HL-60/S4 (cell line): ENCODE measurements at regions not wholly inside any gene's neighbourhood (a gene's known extent, or its start where the extent isn't known, plus 50 kb on each side); places are given as distances from the start of the nearest gene placed in this dataset.

Source experiments
- in situ Hi-C: fragments of 300-500 bp; cut with MboI; formaldehyde crosslinking; loops from 2 replicates; pipeline ENCODE4 v1.14.3; 2022; ENCODE audit warnings: low sequenced_read_pairs

- in situ Hi-C loops: no loop called here
Measured at GRCh38 chr5:175246889-175247520, 197.0 kb downstream of the DRD1 start.

- in situ Hi-C loops: no loop called here
Measured at GRCh38 chr5:175246242-175246888, 197.6 kb downstream of the DRD1 start.

- in situ Hi-C loops: no loop called here
Measured at GRCh38 chr5:175243441-175243840, 200.5 kb downstream of the DRD1 start.

- in situ Hi-C loops: no loop called here
Measured at GRCh38 chr5:175242207-175242606, 201.8 kb downstream of the DRD1 start.

DNA sequence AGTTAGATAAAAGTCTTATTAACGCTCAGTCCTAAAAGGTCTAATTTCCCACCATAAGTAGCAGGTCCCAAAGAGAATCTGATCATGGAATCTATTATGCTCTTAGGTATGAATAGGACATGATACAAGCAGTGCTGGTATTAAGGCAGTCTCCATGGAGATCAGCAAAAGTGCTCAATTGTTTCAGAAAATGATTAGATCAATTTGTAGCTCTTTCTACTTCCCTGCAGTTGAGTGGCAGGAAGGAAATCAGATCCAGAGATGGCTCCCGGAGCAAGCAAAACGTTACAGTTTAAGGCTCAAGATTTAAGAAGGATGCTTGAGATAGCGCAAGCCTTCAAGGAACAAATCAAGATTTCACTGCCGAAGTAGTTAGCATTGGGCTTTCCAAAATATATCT is 205.7 kb downstream of the DRD1 start:
- in situ Hi-C loops: no loop called here

- in situ Hi-C loops: no loop called here
Measured at GRCh38 chr5:175236176-175236575, 207.8 kb downstream of the DRD1 start.

DNA sequence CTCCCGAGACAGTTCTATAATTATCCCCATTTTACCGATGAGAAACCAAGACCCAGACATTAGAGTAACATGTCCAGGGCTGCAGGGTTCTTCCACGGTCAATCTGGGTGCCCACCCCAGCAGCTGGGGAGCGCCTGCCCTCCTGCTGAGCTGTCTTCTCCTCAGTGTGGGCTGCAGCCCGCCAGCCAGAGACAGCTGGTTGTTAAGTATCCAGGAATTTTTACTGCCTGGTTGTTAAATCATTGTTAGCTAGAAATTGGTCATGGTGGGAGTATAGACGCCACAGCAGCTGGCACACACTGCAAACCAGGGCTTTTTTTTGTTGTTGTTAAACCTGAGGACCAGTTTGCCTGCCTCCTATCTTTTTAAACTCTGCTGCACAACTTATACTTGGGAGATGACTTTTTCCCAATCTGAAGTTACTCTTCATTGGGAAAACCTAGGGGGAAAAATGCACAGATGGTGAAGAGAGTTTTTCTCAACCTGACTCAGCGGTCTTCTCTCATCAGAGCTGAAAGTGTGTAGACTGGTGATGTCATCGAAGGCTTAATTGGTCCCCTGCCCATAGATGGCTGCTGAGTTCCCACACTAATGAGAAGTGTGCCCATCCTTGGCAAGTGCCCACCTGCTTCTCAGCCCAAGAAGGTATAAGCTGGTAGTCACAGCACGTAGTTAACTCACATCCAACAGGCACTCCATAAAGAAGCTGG is 208.6 kb downstream of the DRD1 start:
- in situ Hi-C loops: no loop called here

- in situ Hi-C loops: no loop called here
Measured at GRCh38 chr5:175230299-175230698, 213.7 kb downstream of the DRD1 start.

DNA sequence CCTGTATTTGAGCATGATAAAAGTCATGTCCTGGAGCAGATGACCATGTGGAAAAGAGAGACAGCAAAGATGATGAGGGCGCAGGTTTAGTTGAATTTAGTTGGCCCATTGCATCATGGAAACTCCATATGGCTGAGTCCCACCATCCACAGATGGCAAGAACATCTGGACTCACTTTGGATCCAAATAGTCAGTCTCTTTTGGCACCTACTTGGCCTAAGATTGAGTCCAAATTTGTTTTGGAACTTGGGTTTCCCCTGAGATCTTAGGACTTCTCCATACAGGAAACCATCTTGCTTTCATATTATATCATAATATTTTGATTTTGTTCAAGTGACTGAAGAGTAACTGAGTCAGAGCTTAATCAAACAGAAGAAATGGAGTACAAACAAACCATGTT is 217.5 kb downstream of the DRD1 start:
- in situ Hi-C loops: no loop called here

DNA sequence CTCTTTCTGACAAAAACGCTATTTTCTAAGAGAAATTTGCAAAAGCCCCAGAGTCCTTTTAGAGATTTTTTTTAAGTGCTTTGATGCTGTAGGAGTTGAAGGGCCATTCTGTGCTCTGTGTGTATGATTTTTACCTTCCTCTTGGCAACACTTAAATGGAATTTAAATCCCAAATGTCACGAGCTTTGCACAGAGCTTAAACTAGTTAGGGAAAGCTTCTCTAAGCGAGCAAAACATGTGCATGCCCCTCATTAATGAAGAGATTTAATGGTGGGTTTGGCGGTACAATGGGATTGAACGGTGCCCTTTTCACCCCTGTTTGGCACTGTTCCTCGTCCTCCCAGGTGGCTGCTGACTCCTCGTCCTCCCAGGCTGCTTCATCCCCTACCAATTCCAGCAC is 220.7 kb downstream of the DRD1 start:
- in situ Hi-C loops: no loop called here

GRCh38 chr5:175222621-175223020 is 221.4 kb downstream of the DRD1 start:
- in situ Hi-C loops: no loop called here

DNA sequence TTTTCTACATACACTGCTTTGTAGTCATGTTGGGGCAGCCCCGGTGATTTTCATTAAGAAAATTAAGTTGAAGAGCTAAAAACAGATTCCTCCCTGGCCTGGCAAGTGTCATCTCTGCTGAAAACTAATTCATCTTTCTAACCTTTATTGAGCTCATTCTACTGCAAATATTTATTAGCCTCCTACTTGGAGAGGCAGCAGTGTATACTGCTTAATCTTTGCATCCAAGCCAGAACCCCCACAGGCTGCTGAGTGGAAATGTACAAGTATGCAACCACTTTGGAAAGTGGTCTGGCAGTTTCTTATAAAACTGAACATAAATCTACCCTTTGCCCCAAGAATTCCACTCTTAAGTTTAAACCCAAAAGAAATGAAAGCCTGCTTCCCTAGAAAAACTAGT is 223.4 kb downstream of the DRD1 start:
- in situ Hi-C loops: no loop called here

DNA sequence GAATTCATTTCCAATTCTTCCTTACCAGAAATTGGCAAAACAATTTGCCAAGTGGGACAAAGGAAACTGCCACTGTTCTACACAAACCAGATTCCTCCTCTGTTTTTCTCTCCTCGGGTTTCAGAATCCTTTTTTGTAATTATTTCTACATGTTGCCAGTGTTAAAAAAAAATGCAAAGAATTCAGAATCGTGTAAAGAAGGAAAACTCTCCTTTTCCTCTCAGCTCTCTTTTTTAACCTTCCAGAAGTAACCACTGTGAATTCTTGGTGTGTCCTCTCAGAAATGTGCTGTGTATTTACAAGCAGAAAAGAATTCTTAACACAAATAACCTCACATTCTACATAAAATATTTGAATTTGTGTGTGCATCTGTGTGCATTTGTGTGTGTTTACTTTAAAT is 224.6 kb downstream of the DRD1 start:
- in situ Hi-C loops: no loop called here

DNA sequence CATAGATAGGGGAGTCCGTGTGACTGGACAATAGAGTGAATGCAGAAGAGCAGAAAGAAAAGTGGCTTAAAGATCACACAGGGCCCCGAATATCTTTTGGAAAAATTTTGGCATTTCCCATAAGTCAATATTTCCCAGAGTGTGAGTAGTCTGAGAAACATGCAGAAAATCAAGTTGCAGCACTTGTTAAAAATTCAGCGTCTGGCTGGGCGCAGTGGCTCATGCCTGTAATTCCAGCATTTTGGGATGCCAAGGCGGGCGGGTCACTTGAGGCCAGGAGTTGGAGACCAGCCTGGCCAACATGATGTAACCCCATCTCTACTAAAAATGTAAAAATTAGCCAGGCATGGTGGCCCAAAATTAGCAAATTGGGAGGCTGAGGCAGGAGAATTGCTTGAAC is 227.0 kb downstream of the DRD1 start:
- in situ Hi-C loops: no loop called here

DNA sequence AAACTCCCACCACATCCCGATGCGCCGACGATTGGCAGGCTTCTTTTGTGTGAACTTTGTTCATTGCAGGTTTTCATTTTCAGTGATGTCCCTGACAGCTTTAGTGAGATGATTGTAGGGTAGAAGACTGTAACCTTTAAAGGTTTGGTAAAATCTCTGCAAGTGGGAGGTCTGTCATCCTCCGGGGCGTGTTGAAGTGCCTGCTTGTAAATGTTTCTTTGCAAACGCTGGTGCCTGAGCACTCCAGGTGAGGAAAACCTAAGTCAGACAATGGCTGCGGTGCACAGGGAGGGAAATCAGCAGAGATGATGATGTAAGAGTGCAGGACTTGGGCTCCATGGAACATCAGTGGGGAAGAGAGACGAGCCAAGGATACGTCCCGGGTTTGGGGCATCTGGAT is 228.1 kb downstream of the DRD1 start:
- in situ Hi-C loops: no loop called here

- in situ Hi-C loops: no loop called here
Measured at GRCh38 chr5:175214152-175214551, 229.8 kb downstream of the DRD1 start.

DNA sequence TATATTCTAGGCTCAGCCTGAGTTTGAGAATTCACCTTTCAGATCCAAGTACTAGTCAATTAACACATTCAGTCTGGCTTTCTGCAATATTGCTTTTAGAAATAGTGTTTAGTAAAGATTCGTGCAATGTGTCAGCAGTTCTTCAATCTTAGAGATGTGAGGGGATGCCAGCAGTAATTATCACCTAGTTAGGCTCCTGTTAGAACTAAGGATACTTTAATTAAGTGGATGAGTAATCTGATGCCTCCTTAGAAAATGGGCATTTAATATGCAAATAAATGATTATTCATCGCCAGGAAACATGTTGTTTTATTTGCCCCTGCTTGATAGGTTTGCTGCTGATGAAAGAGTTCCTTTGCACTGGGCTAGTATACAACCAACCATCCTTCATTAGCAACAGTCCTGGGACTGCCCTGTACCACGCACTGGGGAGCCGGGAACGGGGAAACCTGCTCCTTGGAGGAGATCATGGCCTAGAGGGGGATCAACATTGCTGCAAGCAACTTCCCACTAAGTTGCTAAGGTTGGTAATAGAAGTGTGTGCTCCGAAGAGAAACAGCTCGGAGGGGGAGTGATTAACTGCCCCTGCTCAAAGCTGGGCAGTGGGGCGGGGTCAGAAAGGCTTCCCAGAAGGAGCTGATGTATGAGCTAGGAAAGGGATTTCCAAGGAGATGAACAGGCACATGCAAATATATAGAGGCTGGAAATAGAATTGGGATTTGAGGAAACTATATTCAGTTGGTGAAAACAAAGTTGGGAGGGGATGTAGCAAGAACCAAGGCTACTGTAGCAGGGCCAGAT is 231.8 kb downstream of the DRD1 start:
- in situ Hi-C loops: no loop called here

DNA sequence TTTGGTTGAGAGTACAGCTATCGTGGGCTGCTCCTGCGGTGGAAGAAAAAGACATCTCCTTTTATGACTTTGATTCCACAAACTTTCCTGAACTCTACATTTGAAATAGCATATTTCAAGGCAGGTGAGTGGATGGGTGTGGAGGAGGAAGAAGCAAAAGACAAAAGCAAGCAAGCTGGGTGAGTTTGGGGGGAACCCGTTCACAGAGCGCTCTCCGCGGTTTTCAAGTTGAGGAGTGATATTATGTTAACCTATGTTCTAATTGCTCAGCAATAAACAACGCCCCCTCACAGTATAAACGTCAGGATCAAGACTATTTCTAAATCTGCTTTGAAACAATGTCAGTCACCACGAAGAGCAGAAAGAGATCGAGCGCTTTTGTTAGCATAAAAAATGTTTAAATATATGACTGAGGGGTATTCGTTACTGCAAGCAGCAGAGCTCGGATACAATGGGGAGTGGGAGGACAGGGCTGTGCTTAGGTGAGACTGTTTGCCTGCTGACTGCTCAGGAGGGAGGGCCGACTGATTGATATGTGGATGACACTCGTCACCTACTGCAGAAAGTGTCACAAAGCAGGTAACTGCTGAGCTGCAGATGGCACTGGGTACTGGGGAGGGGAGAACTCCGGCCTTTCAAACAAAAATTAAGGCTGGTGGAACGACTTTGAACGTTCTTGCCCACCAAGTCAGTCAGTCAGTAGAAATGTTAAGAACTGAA is 236.5 kb downstream of the DRD1 start:
- in situ Hi-C loops: no loop called here

DNA sequence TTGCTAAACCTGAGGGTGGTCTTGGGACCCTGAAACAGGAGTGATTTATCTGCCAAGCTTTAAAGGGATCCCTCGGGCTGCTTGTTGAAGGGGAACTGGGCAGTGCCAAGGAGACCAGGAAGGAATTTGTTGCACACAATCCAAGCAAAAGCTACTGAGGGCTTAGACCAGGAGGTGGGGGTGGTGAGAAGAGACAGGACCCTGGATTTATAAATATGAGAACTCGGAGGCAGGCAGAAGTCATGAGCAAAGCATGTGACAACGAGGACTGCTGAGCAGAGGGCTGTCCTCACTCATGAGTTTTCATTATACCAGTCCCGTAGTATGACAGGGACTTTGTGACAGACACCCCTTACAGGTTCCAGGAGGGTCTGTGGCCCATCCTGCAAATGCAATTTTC is 237.3 kb downstream of the DRD1 start:
- in situ Hi-C loops: no loop called here

DNA sequence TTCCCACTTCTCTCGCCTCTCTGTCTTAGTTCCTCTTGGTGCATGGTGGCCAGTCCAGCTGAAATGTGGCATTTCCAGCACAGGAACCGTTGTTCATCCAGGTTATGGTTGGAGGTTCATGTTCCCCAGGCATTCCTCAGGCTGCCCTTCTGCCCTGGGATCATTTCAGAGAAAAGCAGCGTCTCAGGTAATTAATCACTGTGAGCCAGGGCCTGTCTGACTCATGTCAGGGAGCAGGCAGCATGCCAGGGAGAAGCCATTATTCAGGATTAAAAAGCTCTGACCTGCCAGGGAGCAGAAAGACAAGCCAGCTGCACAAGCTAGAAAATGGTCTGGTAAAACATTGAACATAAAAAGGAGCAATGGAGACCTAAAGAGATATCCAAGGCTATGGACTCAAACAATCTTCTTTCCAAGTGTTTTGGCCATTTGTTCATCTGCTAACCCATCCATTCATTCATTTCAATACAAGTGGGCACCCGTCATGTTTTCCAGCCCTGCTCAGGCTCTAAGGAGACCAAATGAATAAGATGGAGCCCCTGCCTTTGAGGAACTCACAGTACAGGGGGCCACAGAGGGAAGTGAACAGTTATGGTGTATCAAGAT is 241.4 kb downstream of the DRD1 start:
- in situ Hi-C loops: no loop called here

DNA sequence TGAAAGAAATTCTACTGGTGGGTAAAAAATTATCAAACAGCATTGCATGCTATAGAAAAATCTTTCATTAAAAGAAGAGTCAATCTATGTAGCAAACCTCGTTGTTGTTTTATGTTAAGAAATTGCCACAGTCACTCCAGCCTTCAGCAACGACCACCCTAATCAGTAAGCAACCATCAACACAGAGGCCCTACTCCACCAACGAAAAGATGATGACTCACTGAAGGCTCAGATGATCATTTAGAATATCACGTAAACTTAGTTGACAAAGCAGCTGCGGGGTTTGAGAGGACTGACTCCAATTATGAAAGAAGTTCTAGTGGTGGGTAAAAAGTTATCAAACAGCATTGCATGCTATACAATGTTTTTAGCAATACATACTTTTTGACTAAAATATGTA is 242.6 kb downstream of the DRD1 start:
- in situ Hi-C loops: no loop called here
